Osteocyte (in vitro differentiated cells): ENCODE measurements at regions not wholly inside any gene's neighbourhood (a gene's known extent, or its start where the extent isn't known, plus 50 kb on each side); places are given as distances from the start of the nearest gene placed in this dataset.

ENCODE experiments used
- DNase-seq: peaks from one replicate; pipeline ENCODE4 v3.0.0; 2021; ENCODE audit warnings: mixed read lengths; ENCODE audit not compliant: unreplicated experiment; ENCODE audit errors: extremely low spot score
- H3K27ac Mint-ChIP-seq: one replicate; pipeline ENCODE4 v1.8.0; 2021; ENCODE audit warnings: mild to moderate bottlenecking, mixed read lengths; ENCODE audit not compliant: unreplicated experiment
- H3K27me3 Mint-ChIP-seq: one replicate; pipeline ENCODE4 v1.8.0; 2021; ENCODE audit warnings: mixed read lengths; ENCODE audit not compliant: unreplicated experiment
- H3K36me3 Mint-ChIP-seq: one replicate; pipeline ENCODE4 v1.8.0; 2021; ENCODE audit warnings: mixed read lengths; ENCODE audit not compliant: unreplicated experiment
- H3K4me1 Mint-ChIP-seq: one replicate; pipeline ENCODE4 v1.8.0; 2021; ENCODE audit warnings: mixed read lengths; ENCODE audit not compliant: unreplicated experiment
- H3K4me3 Mint-ChIP-seq: one replicate; pipeline ENCODE4 v1.8.0; 2021; ENCODE audit warnings: mild to moderate bottlenecking, moderate library complexity, mixed read lengths; ENCODE audit not compliant: unreplicated experiment
- H3K9me3 Mint-ChIP-seq: one replicate; pipeline ENCODE4 v1.8.0; 2021; ENCODE audit warnings: mixed read lengths; ENCODE audit not compliant: unreplicated experiment
- CTCF ChIP-seq: fragments of 200-600 bp; sonication (generic); IDR thresholded peaks from 2 replicates; pipeline ENCODE4 v1.5.0; 2021; ENCODE audit warnings: antibody characterized with exemption, mild to moderate bottlenecking, moderate library complexity

- Mint-ChIP-seq H3K4me3 (no peak overlapping the region), H3K27ac (no peak overlapping the region), H3K9me3 (peaks cover 4% of the 10 kb centered on the region), H3K4me1 (no peaks in the 10 kb centered on the region), H3K36me3 (no peaks in the 10 kb centered on the region), H3K27me3 (no peaks in the 10 kb centered on the region)
- DNase-seq, result no peak
- no peak for TF ChIP-seq CTCF
Measured at GRCh38 chr16:54696522-54696921, 234.1 kb upstream of the IRX5 start.

- Mint-ChIP-seq H3K36me3 (no peaks in the 10 kb centered on the region), H3K27me3 (no peaks in the 10 kb centered on the region), H3K4me3 (no peak overlapping the region), H3K27ac (no peak overlapping the region), H3K9me3 (no peaks in the 10 kb centered on the region), H3K4me1 (no peaks in the 10 kb centered on the region)
- TF ChIP-seq CTCF, result no peak
- no peak for DNase-seq
Measured at GRCh38 chr16:54694651-54695050, 236.0 kb upstream of the IRX5 start.

DNA sequence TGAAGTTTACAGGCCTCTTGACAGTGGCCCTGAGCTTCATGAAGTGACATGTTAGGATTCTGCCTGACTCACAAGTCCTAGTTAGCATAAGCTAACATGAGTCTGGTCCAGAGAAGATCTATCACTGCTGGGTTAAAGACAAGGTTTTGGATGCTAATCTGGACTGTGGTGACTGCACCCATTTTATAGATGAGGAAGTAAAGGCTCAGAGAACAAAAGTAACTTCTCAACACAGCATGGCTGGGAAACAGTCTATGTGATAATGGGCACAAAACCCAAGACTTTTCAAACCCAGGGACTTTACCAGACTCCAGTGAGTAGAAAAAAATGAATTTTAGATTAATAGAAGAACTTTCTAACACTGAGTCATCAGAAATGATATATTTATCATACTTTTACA lies 236.8 kb upstream of the IRX5 start:
- no peak for DNase-seq
- H3K9me3 Mint-ChIP-seq, result no peaks in the 10 kb centered on the region
- H3K27ac Mint-ChIP-seq, result no peak overlapping the region
- no peak overlapping the region for H3K4me3 Mint-ChIP-seq
- no peak for TF ChIP-seq CTCF
- no peaks in the 10 kb centered on the region for H3K27me3 Mint-ChIP-seq
- H3K36me3 Mint-ChIP-seq, result no peaks in the 10 kb centered on the region
- no peaks in the 10 kb centered on the region for H3K4me1 Mint-ChIP-seq

- DNase-seq, result no peak
- no peaks in the 10 kb centered on the region for H3K27me3 Mint-ChIP-seq
- no peak overlapping the region for H3K4me3 Mint-ChIP-seq
- no peak for TF ChIP-seq CTCF
- H3K9me3 Mint-ChIP-seq, result no peaks in the 10 kb centered on the region
- no peaks in the 10 kb centered on the region for H3K4me1 Mint-ChIP-seq
- H3K27ac Mint-ChIP-seq, result no peak overlapping the region
- H3K36me3 Mint-ChIP-seq, result no peaks in the 10 kb centered on the region
Measured at GRCh38 chr16:54690710-54691109, 240.0 kb upstream of the IRX5 start.

DNA sequence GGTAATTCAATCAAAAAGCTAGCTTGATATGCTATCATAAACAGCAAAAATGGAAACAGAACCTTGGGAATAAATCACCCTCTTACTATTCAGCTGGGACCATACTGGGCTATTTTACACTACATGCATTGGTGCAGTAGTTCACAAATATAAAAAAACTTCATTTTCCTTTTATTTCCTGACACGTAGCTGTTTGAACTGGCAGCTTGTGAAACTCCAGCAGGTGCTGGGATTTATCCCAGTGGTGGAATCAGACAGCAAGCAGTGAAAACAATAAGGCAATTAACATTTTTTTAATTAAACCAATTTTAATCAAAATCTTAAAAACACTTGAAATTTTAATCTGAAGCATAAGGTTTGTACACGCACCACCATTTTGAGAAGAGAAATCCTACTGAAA lies 240.4 kb upstream of the IRX5 start:
- Mint-ChIP-seq H3K4me1 (no peaks in the 10 kb centered on the region), H3K36me3 (no peaks in the 10 kb centered on the region), H3K9me3 (no peaks in the 10 kb centered on the region), H3K27ac (no peak overlapping the region), H3K4me3 (no peak overlapping the region), H3K27me3 (no peaks in the 10 kb centered on the region)
- no peak for TF ChIP-seq CTCF
- DNase-seq, result no peak
